Sigmoid colon (tissue), 6 donors: ENCODE measurements at regions not wholly inside any gene's neighbourhood (a gene's known extent, or its start where the extent isn't known, plus 50 kb on each side); places are given as distances from the start of the nearest gene placed in this dataset.

Experiments used
- DNase-seq: peaks from one replicate; pipeline ENCODE4 v3.0.0-alpha.2; 2019
- H3K27ac ChIP-seq, 4 donors: fragments of 200-600 bp; sonication (generic); one replicate each; pipeline ENCODE4 v1.5.1; 2016 to 2019; ENCODE audit warnings: mild to moderate bottlenecking in 1 of 4
- H3K27me3 ChIP-seq, 3 donors: fragments of 200-600 bp; sonication (generic); one replicate each; pipeline ENCODE4 v1.5.1; 2019; ENCODE audit warnings: mild to moderate bottlenecking in 1 of 3
- H3K36me3 ChIP-seq, 4 donors: fragments of 200-600 bp; sonication (generic); one replicate each; pipeline ENCODE4 v1.5.1; 2016 to 2019
- H3K4me1 ChIP-seq, 4 donors: fragments of 200-600 bp; sonication (generic); one replicate each; pipeline ENCODE4 v1.5.1; 2017 to 2019
- H3K4me3 ChIP-seq, 4 donors: fragments of 200-600 bp; sonication (generic); one replicate each; pipeline ENCODE4 v1.5.1; 2017 to 2019; ENCODE audit warnings: mild to moderate bottlenecking in 2 of 4, moderate library complexity in 1 of 4
- H3K9me3 ChIP-seq, 4 donors: fragments of 200-600 bp in 3 of 4; sonication (generic) in 3 of 4; one replicate each; pipeline versions ENCODE4 v1.5.1 to v1.6.1; 2013 to 2019
- EP300 ChIP-seq, 4 donors: sonication (generic); formaldehyde crosslinking; IDR thresholded peaks; one replicate each; pipeline ENCODE4 v1.6.1; 2017; ENCODE audit warnings: antibody characterized with exemption in 4 of 4
- POLR2A ChIP-seq, 2 donors: fragments of 450-650 bp; IDR thresholded peaks; one replicate each; pipeline ENCODE4 v1.6.1; 2016; ENCODE audit warnings: antibody characterized with exemption in 2 of 2, mild to moderate bottlenecking in 2 of 2, moderate library complexity in 2 of 2
- POLR2AphosphoS5 ChIP-seq, 4 donors: sonication (generic); formaldehyde crosslinking; IDR thresholded peaks; one replicate each; pipeline ENCODE4 v1.6.1; 2017; ENCODE audit warnings: antibody characterized with exemption in 4 of 4
- WGBS, 2 donors: extraction: QIAGEN DNeasy Blood & Tissue Kit; methylation state at CpG; one replicate each; pipeline ENCODE4 v1.1.7; 2013; 5-methylcytosine and 5-hydroxymethylcytosine counted together
- intact Hi-C: fragments of 100-400 bp; cut with DNase I; formaldehyde crosslinking; loops from one replicate; pipeline ENCODE4 v1.15.1; 2023
- TF ChIP-seq, protein P1 (sequence below), 4 experiments: fragments of 450-650 bp in 3 of 4; fragments of 200-600 bp in 1 of 4; IDR thresholded peaks; one replicate each; pipeline ENCODE4 v1.5.1; 2016 to 2019; ENCODE audit warnings: antibody characterized with exemption in 4 of 4, mild to moderate bottlenecking in 3 of 4, moderate library complexity in 2 of 4
- donor health status: healthy with polysubstance abuse.
- donor health status: healthy.

GRCh38 chr6:94673251-94673650 lies 904.1 kb upstream of the MANEA start:
- Histone ChIP-seq H3K9me3 (no peaks in the 10 kb centered on the region), H3K36me3 (no peaks in the 10 kb centered on the region), H3K4me1 (no peaks in the 10 kb centered on the region), H3K27me3 (no peaks in the 10 kb centered on the region), H3K27ac (no peak overlapping the region), H3K4me3 (no peak overlapping the region)
- intact Hi-C loops, result no loop called here
- no peak for DNase-seq
- 48 to 78% methylated on average over 1 of the region's 1 CpG for WGBS, 2 donors
- TF ChIP-seq POLR2A (IDR thresholded peaks at IDR 0.05) (no peak), POLR2AphosphoS5 (IDR thresholded peaks at IDR 0.05) (no peak), EP300 (IDR thresholded peaks at IDR 0.05) (no peak)
- TF ChIP-seq, protein P1, sequence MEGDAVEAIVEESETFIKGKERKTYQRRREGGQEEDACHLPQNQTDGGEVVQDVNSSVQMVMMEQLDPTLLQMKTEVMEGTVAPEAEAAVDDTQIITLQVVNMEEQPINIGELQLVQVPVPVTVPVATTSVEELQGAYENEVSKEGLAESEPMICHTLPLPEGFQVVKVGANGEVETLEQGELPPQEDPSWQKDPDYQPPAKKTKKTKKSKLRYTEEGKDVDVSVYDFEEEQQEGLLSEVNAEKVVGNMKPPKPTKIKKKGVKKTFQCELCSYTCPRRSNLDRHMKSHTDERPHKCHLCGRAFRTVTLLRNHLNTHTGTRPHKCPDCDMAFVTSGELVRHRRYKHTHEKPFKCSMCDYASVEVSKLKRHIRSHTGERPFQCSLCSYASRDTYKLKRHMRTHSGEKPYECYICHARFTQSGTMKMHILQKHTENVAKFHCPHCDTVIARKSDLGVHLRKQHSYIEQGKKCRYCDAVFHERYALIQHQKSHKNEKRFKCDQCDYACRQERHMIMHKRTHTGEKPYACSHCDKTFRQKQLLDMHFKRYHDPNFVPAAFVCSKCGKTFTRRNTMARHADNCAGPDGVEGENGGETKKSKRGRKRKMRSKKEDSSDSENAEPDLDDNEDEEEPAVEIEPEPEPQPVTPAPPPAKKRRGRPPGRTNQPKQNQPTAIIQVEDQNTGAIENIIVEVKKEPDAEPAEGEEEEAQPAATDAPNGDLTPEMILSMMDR (IDR thresholded peaks at IDR 0.05), result no peak

- Histone ChIP-seq H3K4me3 (no peak overlapping the region), H3K4me1 (no peaks in the 10 kb centered on the region), H3K36me3 (no peaks in the 10 kb centered on the region), H3K27ac (no peak overlapping the region), H3K27me3 (no peaks in the 10 kb centered on the region), H3K9me3 (no peaks in the 10 kb centered on the region)
- WGBS, 2 donors, result 77 to 81% methylated on average over 3 of the region's 3 CpGs
- intact Hi-C loops, result no loop called here
- TF ChIP-seq, protein P1 (IDR thresholded peaks at IDR 0.05), result no peak
- no peak for TF ChIP-seq EP300 (IDR thresholded peaks at IDR 0.05)
- TF ChIP-seq POLR2AphosphoS5 (IDR thresholded peaks at IDR 0.05), result no peak
- no peak for TF ChIP-seq POLR2A (IDR thresholded peaks at IDR 0.05)
- DNase-seq, result no peak
These were observed 907.3 kb upstream of the MANEA start for GRCh38 chr6:94670017-94670416.

DNA sequence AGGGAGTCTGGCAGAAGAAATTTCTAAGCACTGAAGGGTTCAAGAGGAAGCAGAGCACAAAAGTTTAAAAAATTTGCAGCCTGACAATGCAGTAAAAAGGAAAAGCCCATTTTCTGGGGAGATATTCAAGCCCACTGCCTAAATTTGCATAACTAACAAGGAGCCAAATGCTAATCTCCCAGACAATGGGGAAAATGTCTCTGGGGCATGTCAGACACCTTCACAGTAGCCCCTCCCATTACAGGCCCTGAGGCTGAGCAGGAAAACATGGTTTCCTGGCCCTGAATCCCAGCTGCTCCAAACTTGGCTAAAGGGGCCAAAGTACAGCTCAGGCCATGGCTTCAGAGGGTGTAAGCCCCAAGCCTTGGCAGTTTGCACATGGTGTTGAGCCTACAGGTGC lies 908.5 kb upstream of the MANEA start:
- H3K27me3 ChIP-seq, result no peaks in the 10 kb centered on the region
- no peak overlapping the region for H3K27ac ChIP-seq
- TF ChIP-seq, protein P1 (IDR thresholded peaks at IDR 0.05), result no peak
- no peak for TF ChIP-seq EP300 (IDR thresholded peaks at IDR 0.05)
- TF ChIP-seq POLR2AphosphoS5 (IDR thresholded peaks at IDR 0.05), result no peak
- no peak for TF ChIP-seq POLR2A (IDR thresholded peaks at IDR 0.05)
- no peaks in the 10 kb centered on the region for H3K9me3 ChIP-seq
- H3K4me3 ChIP-seq, result no peak overlapping the region
- H3K36me3 ChIP-seq, result no peaks in the 10 kb centered on the region
- intact Hi-C loops, result no loop called here
- H3K4me1 ChIP-seq, result no peaks in the 10 kb centered on the region
- DNase-seq, result no peak

GRCh38 chr6:94658929-94659328 lies 918.4 kb upstream of the MANEA start:
- H3K9me3 ChIP-seq, result peaks cover 0 to 5% (median under 1%) of the 10 kb centered on the region in 4 donors
- DNase-seq, result no peak
- TF ChIP-seq POLR2A (IDR thresholded peaks at IDR 0.05) (no peak), EP300 (IDR thresholded peaks at IDR 0.05) (no peak), POLR2AphosphoS5 (IDR thresholded peaks at IDR 0.05) (no peak)
- TF ChIP-seq, protein P1 (IDR thresholded peaks at IDR 0.05), result no peak
- no peaks in the 10 kb centered on the region for H3K36me3 ChIP-seq
- intact Hi-C loops, result no loop called here
- no peak overlapping the region for H3K27ac ChIP-seq
- no peaks in the 10 kb centered on the region for H3K27me3 ChIP-seq
- 65 to 78% methylated on average over 4 of the region's 4 CpGs for WGBS, 2 donors
- H3K4me3 ChIP-seq, result no peak overlapping the region
- no peaks in the 10 kb centered on the region for H3K4me1 ChIP-seq

- Histone ChIP-seq H3K36me3 (no peaks in the 10 kb centered on the region), H3K4me3 (no peak overlapping the region), H3K27me3 (no peaks in the 10 kb centered on the region), H3K27ac (no peak overlapping the region), H3K9me3 (no peaks in the 10 kb centered on the region), H3K4me1 (no peaks in the 10 kb centered on the region)
- DNase-seq, result no peak
- no peak for TF ChIP-seq POLR2AphosphoS5 (IDR thresholded peaks at IDR 0.05)
- intact Hi-C loops, result no loop called here
- WGBS, 2 donors, result 73 to 84% methylated on average over 3 of the region's 3 CpGs
These were observed 926.1 kb upstream of the MANEA start for GRCh38 chr6:94651239-94651638.
